Osteocyte (in vitro differentiated cells): ENCODE measurements at regions not wholly inside any gene's neighbourhood (a gene's known extent, or its start where the extent isn't known, plus 50 kb on each side); places are given as distances from the start of the nearest gene placed in this dataset.

Experiments
- DNase-seq: peaks from one replicate; pipeline ENCODE4 v3.0.0; 2021; ENCODE audit warnings: mixed read lengths; ENCODE audit not compliant: unreplicated experiment; ENCODE audit errors: extremely low spot score
- H3K27ac Mint-ChIP-seq: one replicate; pipeline ENCODE4 v1.8.0; 2021; ENCODE audit warnings: mild to moderate bottlenecking, mixed read lengths; ENCODE audit not compliant: unreplicated experiment
- H3K27me3 Mint-ChIP-seq: one replicate; pipeline ENCODE4 v1.8.0; 2021; ENCODE audit warnings: mixed read lengths; ENCODE audit not compliant: unreplicated experiment
- H3K36me3 Mint-ChIP-seq: one replicate; pipeline ENCODE4 v1.8.0; 2021; ENCODE audit warnings: mixed read lengths; ENCODE audit not compliant: unreplicated experiment
- H3K4me1 Mint-ChIP-seq: one replicate; pipeline ENCODE4 v1.8.0; 2021; ENCODE audit warnings: mixed read lengths; ENCODE audit not compliant: unreplicated experiment
- H3K4me3 Mint-ChIP-seq: one replicate; pipeline ENCODE4 v1.8.0; 2021; ENCODE audit warnings: mild to moderate bottlenecking, moderate library complexity, mixed read lengths; ENCODE audit not compliant: unreplicated experiment
- H3K9me3 Mint-ChIP-seq: one replicate; pipeline ENCODE4 v1.8.0; 2021; ENCODE audit warnings: mixed read lengths; ENCODE audit not compliant: unreplicated experiment
- CTCF ChIP-seq: fragments of 200-600 bp; sonication (generic); IDR thresholded peaks from 2 replicates; pipeline ENCODE4 v1.5.0; 2021; ENCODE audit warnings: antibody characterized with exemption, mild to moderate bottlenecking, moderate library complexity

DNA sequence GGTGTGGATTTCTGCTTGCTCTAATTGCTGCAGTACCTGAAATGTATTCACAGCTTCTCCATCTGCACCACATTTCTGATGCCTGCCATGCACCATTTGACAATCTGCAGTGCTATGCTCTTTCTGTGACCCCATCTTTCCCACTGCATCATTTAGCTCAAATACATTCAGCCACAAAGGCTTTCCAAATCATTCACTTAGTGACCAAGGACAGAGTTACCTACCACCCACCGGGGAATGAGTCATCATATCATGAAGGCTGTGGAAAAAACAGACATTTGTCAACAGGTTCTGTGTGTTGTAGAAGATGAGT is 465.5 kb upstream of the ATP2B1 start:
- TF ChIP-seq CTCF: no peak
- DNase-seq: no peak
- Mint-ChIP-seq H3K4me1 (no peaks in the 10 kb centered on the region), H3K27ac (no peak overlapping the region), H3K4me3 (no peak overlapping the region), H3K27me3 (no peaks in the 10 kb centered on the region), H3K36me3 (no peaks in the 10 kb centered on the region), H3K9me3 (peaks cover 8% of the 10 kb centered on the region)

GRCh38 chr12:90173499-90174197 is 465.0 kb upstream of the ATP2B1 start:
- no peaks in the 10 kb centered on the region for H3K36me3 Mint-ChIP-seq
- peaks cover 8% of the 10 kb centered on the region for H3K9me3 Mint-ChIP-seq
- no peaks in the 10 kb centered on the region for H3K4me1 Mint-ChIP-seq
- TF ChIP-seq CTCF: no peak
- no peak for DNase-seq
- no peaks in the 10 kb centered on the region for H3K27me3 Mint-ChIP-seq
- H3K27ac Mint-ChIP-seq: no peak overlapping the region
- H3K4me3 Mint-ChIP-seq: no peak overlapping the region

GRCh38 chr12:90172524-90172923 is 463.9 kb upstream of the ATP2B1 start:
- Mint-ChIP-seq H3K27ac (no peak overlapping the region), H3K4me3 (no peak overlapping the region), H3K4me1 (no peaks in the 10 kb centered on the region), H3K27me3 (no peaks in the 10 kb centered on the region), H3K9me3 (peaks cover 6% of the 10 kb centered on the region), H3K36me3 (no peaks in the 10 kb centered on the region)
- DNase-seq: no peak
- TF ChIP-seq CTCF: no peak

DNA sequence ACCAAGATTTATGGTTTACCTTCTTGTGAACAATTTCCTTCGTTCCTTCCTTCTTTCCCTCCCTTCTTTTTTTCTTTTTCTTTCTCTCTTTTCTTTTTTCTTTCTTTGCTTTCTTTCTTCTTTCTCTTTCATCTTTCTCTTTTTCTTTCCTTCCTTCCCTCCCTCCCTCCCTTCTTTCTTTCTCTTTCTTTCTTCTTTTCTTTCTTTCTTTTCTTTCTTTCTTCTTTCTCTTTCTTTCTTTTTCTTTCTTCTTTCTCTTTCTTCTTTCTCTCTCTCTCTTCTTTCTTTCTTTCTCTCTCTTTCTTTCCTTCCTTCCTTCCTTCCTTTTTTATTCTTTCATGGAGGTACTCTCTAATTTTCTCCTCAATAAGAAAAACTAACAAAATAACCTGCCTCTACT is 462.1 kb upstream of the ATP2B1 start:
- Mint-ChIP-seq H3K27me3 (no peaks in the 10 kb centered on the region), H3K36me3 (no peaks in the 10 kb centered on the region), H3K4me1 (no peaks in the 10 kb centered on the region), H3K4me3 (no peak overlapping the region), H3K9me3 (no peaks in the 10 kb centered on the region), H3K27ac (no peak overlapping the region)
- no peak for DNase-seq
- no peak for TF ChIP-seq CTCF

DNA sequence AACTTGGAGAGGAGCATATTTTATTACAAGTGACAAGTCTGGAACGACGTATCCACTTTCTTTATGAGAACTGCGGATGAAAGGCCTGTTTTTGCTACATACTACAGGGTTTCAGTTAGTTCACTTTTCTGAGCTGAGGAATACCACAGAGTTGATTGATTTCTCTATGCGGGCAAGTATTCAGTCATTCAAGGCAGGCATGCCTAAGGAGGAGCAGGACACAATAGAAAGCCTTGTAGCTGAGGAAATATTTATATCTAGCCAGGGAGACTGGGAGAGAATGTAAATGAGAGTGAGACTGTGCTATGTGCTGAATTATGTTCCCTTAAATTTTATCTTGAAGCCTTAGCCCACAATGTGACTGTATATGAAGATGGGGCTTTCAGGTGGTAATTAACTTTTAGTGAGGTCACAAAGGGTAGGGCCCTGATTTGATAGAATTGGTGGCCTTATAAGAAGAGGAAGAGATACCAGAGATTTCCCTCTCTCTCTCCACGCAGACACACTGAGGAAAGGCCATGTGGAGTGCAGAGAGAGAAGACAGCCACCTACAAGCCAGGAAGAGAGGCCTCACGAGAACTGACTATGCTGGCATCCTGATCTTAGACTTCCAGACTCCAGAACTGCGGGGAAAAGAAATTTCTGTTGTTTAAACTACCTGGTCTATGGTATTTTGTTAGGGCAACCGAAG is 459.0 kb upstream of the ATP2B1 start:
- Mint-ChIP-seq H3K27ac (no peak overlapping the region), H3K36me3 (no peaks in the 10 kb centered on the region), H3K4me1 (no peaks in the 10 kb centered on the region), H3K4me3 (no peak overlapping the region), H3K27me3 (no peaks in the 10 kb centered on the region), H3K9me3 (no peaks in the 10 kb centered on the region)
- no peak for TF ChIP-seq CTCF
- DNase-seq: no peak
